Superior temporal gyrus (tissue), 1 donor: ENCODE measurements at regions not wholly inside any gene's neighbourhood (a gene's known extent, or its start where the extent isn't known, plus 50 kb on each side); places are given as distances from the start of the nearest gene placed in this dataset.
"Not testable (repeated sequence)": the region's sequence is repeated elsewhere in the genome, so short reads cannot be mapped to it uniquely, and the experiment has no call there.

Experiments
- DNase-seq: peaks from one replicate; pipeline ENCODE4 v3.0.0-alpha.2; 2016; ENCODE audit errors: extremely low spot score

DNA sequence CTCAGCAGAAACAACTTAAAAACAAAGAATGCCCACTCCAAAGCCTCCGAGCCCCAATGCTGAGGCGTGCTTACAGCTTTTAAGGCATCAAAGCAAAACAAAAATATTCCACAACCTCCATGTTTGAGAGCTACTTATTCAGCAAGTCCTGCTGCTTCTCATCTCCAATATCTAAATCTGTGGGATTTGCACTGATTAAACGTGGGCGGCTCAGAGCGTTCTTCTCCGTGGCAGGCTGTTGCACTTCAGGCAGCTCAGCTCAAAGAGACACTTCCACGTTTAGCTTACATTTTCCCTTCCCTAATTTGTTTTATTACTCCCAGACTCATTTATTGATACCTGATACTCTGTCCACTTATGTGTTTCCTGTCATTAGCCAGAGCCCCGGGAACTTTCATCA is 282.6 kb upstream of the MCTP2 start:
- no peak for DNase-seq

DNA sequence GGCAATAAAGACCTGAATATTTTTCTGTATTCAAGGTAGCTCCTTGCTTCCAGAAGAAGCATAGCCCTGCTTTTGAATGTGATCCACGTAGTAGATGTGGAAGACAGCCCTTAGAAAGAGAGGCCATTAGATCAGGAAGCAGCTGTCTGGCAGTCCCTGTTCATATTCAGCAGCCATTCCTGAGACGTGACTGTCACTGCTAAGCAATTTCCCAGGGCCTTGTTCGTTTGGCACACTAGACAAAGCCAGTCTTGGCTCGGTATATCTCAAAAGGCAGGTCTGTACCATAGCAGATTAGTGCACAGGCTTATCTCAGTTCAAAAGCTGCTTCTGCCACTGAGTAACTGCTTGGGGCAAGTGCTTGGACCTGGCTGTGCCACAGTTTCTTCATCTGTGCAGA is 287.8 kb upstream of the MCTP2 start:
- DNase-seq, result no peak

DNA sequence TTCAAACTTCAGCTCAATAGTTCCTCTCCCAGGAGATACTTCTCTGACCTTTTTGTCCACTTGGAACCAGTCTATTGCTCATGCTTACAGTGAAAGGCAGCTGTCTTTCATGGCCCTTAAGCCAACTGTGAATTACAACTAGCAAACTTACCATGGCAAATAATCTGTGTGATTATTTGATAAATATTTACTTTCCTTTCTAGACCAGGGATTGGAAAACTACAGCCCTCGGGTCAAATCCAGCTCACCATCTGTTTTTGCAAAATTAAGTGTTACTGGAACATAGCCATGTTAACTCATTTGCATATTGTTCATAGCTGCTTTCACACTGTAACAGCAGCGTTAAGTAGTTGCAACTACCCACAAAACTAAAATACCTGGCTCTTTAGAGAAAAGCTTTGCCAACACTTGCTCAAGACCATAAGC is 289.1 kb upstream of the MCTP2 start:
- no peak for DNase-seq

DNA sequence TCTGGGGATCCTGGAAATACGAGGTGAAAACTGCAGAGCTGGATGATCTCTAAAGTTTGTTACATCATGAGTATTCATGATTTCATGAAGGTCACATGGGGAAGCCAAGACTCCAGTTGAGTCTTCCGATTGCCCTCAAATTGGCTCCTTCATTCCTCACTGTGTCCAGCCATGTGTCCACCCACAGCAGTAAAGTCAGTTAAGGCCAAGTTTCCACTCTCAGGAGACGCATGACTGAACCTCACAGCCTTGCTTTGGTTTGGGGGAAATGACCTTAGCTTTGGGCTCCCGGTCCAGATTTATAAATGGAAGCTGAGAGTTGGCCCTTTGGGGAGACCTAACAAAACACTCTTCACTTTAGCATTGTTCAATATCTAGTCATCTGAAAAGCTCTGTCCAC is 289.7 kb upstream of the MCTP2 start:
- no peak for DNase-seq

DNA sequence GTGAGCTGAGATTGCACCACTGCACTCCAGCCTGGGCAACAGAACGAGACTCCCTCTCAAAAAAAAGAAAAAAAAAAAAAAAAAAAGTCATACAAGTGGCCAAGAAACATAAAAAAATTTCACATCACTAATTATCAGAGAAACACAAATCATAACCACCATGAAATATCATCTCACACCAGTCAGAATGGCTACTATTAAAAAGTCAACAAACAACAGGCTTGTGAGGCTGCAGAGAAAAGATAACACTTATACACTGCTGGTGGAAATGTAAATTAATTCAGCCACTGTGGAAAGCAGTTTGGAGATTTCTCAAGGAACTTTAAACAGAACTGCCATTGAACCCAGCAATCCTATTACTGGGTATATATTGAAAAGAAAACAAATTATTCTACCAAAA is 291.1 kb upstream of the MCTP2 start:
- DNase-seq, result no peak

DNA sequence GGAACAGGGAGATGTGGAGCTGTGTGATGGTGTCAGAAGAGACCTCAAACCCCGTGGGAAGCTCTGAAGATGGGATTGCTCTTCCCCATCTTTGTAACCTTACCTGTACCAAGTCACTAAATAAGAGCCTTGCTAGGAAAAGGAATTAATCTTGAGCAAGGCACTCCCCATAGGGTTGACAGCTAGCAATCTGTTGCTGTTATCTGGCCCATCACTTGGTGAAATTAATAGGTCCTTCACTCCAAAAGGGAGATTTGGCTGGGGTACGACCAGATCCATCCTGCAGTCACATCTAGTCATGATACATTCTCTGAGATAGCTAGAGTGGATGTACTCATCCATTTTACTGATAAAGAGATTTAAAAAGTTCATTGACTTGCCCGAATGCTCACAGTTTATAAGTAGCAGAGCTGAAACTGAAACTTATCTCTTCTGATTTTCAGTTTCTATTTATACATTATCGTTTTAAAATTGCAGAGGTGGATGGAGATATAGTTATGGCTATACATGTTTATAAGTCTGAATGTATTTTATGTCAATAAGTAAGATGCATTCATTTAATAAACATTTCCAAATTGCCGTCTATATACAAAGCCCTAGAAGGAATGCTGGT is 299.1 kb upstream of the MCTP2 start:
- DNase-seq, result no peak

DNA sequence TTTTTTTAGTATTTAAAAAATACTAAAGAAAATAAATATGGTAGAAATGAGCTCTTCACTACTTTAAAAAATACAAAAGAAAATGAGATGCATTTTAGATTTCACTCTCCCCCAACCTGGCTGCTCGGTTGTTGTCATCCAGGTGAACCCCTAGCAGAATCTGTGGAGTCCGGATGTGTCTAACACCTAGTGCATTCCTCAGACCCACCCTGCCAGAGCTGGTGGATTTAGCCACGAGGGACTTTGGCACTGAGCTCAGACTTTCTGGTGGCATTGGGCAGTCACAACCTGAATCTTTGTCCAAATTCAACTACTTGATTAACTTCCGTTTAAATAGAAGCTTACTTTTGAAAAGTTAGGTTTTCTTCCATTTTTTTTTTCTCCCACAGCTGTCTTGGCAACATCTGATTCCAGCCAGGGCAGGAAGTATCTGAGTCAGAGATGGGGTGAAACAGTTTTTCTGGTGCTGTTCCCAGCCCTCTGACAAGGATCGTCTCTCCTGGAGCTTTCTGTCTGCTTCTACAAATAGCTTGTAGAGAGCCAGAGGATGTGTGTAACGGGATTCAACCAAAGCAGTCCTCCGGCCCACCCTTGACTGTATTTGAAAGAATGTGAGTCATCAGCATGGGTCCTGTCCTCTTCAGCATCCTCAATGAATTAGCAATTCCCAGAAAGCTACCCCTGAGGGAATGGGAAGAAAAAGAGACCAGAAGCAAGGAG is 301.8 kb upstream of the MCTP2 start:
- DNase-seq, result no peak

DNA sequence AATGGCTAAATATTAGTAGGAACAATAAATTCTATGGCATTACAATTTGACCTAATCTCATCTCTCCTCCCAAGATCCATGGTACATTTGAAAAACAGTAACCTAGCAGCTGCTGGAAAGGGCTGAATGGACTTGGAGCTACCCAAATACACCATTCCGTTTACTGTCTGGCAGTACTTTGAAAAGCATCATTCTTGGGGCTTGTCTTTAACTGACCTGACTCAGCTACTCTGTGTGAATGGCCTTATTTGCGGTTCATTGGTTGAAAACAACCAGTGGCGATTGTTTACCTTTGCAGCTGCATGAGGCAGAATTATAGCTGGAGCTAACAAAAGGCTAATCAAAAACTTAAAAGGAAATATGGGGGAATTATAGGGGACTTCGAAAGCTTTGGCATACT is 311.2 kb upstream of the MCTP2 start:
- no peak for DNase-seq

DNA sequence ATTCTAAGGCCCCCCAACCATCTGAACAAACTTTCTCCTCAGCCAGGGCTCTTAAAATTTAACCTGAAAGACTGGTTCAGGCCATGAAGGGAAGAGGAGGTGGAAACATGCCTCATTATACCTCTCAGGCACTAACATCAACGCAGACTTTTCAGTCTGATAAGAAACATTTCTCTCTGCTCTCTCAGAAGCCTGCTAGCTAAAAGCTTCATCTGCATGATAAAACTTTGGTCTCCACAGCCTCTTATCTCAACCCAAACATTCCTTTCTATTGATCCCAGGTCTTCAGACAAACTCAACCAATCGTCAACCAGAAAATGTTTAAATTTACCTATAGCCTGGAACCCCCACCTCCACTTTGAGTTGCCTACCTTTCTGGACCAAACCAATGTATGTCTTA is 312.6 kb upstream of the MCTP2 start:
- not testable (repeated sequence) for DNase-seq

DNA sequence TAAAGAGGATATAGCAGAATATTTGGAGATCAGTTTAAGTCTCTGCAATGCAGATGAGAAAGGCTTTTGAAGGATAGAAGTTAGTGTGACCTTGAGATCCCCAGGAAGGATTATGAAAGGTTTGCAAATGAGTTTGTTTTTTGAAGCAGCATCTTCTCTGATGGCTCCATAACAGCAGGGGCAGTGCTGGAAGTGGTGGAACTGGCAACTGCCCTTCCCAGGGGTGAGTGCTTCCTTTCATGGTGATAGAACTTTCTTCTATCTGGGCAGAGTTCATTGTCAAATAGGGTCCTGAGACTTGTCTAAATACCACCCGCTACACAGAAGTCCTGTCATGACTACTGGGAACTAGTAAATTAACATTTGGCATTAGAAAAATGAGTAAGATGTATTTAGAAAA is 314.2 kb upstream of the MCTP2 start:
- DNase-seq, result no peak

DNA sequence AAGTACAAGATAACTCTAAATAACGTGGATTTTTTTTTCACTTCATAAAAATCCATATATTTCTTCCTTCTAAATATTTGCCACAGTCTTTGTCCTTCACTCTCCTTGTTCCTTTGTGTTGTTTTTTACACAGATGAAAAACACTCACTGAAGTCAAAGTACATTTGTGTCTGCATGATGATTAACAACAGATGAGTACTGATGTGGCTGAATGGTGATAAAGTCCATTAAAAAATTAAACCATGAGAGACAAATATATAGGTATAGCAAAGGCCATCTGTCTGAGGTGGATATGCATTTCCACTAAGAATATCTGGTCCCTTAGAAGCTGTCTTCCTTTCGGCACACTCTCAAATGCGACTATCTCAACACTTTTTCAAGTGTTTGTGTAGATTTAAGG is 317.5 kb upstream of the MCTP2 start:
- DNase-seq, result no peak

DNA sequence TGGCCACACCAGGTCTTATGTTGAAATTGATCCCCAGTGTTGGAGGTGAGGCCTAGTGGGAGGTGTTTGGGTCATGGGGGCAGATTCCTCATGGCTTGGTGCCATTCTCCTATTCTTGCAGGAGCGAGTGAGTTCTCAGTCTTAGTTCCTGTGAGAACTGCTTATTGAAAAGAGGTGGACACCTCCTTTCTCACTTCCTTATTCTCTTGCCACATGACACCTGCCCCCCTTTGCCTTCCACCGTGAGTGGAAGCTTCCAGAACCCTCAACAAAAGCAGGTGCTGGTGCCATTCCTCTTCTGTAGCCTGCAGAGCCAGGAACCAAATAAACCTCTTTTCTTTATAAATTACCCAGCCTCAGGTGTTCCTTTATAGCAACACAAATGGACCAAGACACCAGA is 318.1 kb upstream of the MCTP2 start:
- no peak for DNase-seq

DNA sequence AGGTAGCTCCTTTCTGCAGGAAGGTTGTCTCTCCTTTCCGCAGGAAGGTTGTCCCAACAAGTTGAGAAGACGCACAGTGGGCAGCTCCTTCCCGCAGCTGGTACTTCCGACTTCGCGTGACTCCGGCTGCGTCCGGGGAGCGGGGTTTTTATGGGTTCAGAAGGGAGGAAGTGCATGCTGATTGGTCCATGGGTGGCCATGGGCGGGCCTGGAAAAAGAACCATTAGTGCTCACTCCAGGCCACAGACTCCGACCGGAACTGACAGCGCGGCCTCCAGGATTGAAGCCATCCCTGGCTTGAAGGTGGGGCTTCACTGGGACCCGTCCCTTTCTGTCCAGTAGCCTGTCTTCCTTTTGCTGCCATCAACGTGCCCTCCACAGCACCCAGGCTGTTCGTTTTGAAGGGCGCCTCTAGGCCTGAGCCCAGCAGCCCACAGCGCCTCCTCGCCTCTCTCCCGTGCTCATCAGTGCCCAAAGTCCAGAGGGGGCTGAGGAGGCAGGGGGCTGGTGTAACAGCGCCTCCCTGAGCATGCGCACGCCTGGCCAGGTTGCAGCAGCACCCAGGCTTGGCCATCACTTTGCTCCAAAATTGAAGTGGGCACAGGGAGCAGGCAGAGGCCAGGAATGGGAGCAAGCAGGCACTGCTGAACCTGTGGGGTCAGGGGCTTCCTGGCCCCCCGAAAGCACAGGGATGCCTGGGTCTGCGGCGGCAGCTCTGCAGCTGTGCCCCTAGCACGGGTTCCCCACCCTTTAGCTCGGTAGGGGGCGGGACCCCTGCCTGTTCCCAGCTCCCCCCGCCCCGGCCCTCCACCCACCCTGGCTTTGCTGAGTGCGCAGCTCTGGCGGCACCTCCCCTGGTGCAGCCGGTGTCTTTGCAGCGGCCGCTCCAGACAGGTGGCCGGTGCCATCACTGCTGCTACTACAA is 330.6 kb upstream of the MCTP2 start:
- DNase-seq, result no peak

DNA sequence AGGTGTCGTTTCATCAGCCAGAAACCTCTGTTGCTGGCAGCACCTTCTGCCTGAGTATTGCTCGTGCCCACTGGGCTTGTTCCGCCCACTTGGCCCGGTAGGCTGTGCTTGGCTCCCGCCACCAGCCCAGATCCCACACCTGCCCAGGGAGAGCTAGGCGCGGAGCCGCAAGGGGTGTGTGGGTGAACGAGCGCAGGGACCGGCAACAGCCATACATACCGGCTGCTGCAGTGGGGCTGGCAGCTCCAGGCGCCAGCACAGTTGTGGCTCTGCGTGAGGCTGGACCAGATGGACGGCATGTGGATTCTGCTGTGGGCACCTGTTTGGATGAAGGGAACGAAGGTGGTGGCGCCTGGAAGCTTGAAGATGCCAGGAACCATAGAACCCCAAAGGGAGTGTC is 331.5 kb upstream of the MCTP2 start:
- DNase-seq, result no peak

DNA sequence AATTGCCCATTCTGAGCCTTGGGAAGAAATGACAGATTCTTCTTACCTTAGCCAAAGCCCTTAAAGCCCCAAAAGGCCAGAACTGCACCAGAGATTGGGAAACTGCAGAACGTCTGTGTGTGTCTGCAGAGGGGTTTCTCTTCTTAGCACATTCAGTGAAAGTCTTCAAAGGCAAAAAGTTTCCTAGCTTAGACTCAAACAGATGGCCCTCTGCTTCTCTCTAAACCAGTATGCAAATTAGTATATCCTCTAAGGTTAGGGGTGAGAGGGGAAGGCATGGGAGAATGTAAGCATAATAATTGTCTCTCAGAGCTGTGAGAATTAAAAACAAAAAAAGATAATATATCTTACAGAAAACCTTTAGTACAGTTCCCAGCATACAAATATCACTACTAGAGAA is 334.0 kb upstream of the MCTP2 start:
- no peak for DNase-seq

DNA sequence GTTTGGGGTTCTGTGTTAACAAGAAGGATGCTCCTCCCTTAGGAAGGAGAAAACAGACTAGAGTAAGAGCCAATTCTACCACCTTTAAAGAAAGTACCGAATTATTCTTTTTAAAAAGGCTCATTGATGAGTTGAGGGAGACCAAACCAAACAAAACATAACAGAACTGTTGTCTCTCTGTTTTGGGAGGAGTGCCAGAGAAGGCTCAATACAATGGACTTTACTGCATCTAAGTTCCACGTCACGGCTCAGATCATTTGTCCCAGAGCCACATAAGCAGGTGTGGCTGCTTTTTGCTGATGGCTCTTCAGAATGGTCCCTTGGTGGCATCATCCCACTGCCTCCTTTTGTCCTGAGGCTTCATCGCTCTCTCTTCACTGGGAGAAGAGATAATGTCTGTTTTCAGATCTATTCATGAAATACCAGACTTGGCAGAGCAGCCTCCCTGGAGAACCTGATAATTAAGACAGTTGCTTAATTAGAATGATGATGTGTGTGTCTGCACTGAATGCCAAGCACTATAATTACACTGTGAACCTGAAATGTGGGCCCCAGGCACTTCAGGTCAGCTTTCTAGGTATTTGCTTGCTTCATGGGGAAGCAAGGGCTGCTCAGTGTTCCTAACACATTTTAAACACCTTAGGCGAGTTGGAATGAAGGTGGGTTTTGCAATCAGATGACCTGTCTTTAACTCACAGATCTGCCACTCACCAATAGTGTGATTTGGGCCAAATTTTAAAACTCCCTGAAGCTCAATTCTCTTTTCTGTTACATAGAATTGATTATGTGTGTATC is 335.2 kb upstream of the MCTP2 start:
- DNase-seq, result peak; percentile 64

DNA sequence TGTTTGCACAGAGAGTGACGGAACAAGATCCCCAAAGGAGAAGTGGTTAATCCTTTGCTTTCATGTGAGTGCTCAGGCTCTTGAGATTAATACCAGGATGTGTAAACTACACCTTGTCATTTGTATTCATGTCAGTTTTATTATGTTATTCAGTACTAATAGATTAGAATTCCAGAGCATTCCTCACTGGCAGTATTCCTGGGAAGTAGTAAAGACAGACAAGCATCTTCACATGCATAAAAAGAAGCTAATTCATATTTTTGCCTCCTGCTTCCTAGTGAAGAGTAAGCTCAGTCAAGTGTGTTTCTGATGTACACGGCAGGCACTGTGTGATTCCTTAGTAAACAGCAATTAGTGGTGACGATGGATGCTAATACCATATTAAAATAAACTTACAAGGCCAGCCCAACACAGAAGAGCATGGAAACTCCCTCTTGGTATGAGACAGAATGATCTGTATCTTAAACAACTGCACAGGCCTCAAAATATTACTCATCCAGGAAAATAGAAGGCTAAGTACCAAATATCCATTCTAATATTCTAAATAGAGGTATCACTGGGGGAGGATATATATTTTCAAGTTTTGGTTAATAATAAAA is 336.8 kb upstream of the MCTP2 start:
- DNase-seq, result no peak

DNA sequence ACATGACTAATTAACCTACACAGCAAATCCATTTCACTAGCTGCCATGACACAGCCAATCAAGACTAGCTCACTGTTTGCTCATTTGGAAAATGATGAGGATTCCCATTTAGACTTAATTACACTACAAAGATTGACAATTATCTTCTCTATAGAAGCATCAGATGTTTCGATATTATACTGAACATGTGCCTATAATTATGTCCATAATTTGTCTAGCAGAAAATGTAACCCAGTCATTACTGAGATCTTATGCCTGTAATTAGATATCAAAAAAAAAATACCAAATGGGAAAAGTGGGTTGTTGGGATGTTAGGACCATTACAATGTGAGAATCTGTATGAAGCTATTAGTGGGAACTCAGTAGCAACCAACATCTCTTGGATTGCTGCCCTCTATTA is 344.2 kb upstream of the MCTP2 start:
- no peak for DNase-seq

DNA sequence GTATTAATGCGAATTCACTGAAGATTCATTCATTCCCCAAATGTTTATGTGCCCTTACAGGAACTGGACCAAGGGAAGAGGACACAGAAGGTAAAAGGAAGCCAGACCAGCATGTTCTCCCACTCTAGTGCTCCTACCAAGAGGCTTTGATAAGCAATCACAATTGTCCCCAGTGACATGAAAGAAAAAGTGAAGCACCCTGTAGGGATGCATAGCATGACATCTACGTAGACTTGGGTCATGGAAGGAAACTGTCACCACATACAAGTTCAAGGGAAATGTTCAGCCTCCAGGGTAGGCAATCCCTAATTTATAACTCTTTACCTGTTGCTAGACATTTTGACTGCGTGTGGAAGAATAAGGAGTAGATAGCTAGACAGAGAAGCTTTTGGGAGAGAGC is 348.6 kb upstream of the MCTP2 start:
- DNase-seq, result no peak

DNA sequence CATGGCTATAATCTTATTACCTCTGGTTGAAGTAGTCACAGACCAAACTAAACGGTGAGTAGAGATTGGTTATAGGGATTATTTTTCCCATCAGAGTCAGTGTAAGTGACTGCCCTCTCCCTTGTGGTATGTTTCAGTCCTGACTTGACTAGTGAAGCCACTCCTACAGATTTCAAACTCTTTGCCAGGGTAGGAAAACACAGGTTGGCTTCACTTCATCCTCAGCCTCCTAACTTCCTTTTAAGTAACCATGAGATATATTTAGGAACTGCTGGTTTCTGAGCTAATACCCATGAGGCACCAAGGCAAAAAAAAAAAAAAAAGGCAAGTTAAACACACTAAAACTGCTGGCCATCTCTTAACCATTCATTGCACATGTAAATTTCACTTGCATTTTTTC is 349.2 kb upstream of the MCTP2 start:
- no peak for DNase-seq

DNA sequence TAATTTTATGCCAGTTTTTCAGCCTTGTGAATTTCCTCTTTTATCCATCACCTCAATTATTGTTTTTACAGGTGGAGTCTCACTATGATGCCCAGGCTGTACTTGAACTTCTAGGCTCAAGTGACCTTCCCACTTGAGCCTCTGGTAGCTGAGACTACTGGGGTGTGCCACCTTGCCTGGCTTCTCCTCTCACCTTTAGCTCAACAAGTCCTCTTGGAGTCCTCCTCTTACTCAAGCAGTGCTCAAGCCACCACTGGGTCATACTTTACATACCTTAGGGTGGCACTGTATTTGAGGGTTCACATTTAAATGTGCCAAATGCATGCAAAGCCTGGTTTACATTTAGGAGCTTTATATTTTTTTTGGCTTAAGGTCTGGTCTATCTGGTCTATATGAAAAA is 350.1 kb upstream of the MCTP2 start:
- no peak for DNase-seq

DNA sequence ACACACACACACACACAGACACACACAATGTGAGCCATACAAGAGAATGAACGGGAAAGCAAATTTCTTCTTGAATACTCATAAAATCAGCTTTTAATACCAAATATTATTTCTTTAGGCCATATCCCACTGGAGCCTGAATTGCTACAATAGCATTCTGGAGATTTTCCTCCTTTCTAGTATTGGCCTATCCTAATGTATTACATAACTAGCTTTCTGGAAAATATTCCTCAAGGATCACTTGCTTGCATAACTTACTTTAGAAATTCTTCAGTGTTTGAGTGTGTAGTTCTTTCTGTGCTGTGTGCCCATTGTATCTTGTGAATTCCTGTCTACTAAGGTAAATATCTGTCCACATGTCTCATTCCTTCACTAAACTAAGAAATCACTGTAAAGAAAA is 351.0 kb upstream of the MCTP2 start:
- no peak for DNase-seq
